ENCODE measurements at regions not wholly inside any gene's neighbourhood (a gene's known extent, or its start where the extent isn't known, plus 50 kb on each side); places are given as distances from the start of the nearest gene placed in this dataset.

GRCh38 chr11:80620867-80621266, 1180.0 kb upstream of the TENM4 start:
- DNase-seq, result no peak

- no peak for DNase-seq
These were observed 1176.3 kb upstream of the TENM4 start for GRCh38 chr11:80617156-80617555.

GRCh38 chr11:80616070-80616800, 1175.4 kb upstream of the TENM4 start:
- no peak for DNase-seq

GRCh38 chr11:80613655-80614054, 1172.8 kb upstream of the TENM4 start:
- DNase-seq, result no peak

GRCh38 chr11:80610516-80610915, 1169.7 kb upstream of the TENM4 start:
- DNase-seq, result no peak

- no peak for DNase-seq
These were observed 1162.6 kb upstream of the TENM4 start for GRCh38 chr11:80603472-80603871.

- no peak for DNase-seq
These were observed 1158.1 kb upstream of the TENM4 start for GRCh38 chr11:80598905-80599304.

GRCh38 chr11:80596291-80596810, 1155.5 kb upstream of the TENM4 start:
- no peak for DNase-seq

- DNase-seq, result no peak
These were observed 1154.2 kb upstream of the TENM4 start for GRCh38 chr11:80595011-80595410.

GRCh38 chr11:80593648-80594374, 1153.0 kb upstream of the TENM4 start:
- DNase-seq, result no peak

- DNase-seq, result no peak
These were observed 1151.7 kb upstream of the TENM4 start for GRCh38 chr11:80592546-80592945.

- DNase-seq, result no peak
These were observed 1147.1 kb upstream of the TENM4 start for GRCh38 chr11:80587906-80588305.

GRCh38 chr11:80586464-80586863, 1145.6 kb upstream of the TENM4 start:
- no peak for DNase-seq

- no peak for DNase-seq
These were observed 1143.8 kb upstream of the TENM4 start for GRCh38 chr11:80584661-80585060.

GRCh38 chr11:80569832-80570231, 1129.0 kb upstream of the TENM4 start:
- DNase-seq, result no peak

- DNase-seq, result no peak
These were observed 1124.4 kb upstream of the TENM4 start for GRCh38 chr11:80565231-80565630.

- no peak for DNase-seq
These were observed 1121.8 kb upstream of the TENM4 start for GRCh38 chr11:80562523-80563125.

- DNase-seq, result no peak
These were observed 1119.1 kb upstream of the TENM4 start for GRCh38 chr11:80559942-80560341.

GRCh38 chr11:80553565-80553964, 1112.7 kb upstream of the TENM4 start:
- no peak for DNase-seq

- no peak for DNase-seq
These were observed 1101.9 kb upstream of the TENM4 start for GRCh38 chr11:80542704-80543103.

GRCh38 chr11:80538040-80538439, 1097.2 kb upstream of the TENM4 start:
- DNase-seq, result no peak

GRCh38 chr11:80533463-80533862, 1092.6 kb upstream of the TENM4 start:
- DNase-seq, result no peak

GRCh38 chr11:80532633-80533232, 1091.9 kb upstream of the TENM4 start:
- DNase-seq, result no peak
